ENCODE measurements at regions not wholly inside any gene's neighbourhood (a gene's known extent, or its start where the extent isn't known, plus 50 kb on each side); places are given as distances from the start of the nearest gene placed in this dataset.

DNA sequence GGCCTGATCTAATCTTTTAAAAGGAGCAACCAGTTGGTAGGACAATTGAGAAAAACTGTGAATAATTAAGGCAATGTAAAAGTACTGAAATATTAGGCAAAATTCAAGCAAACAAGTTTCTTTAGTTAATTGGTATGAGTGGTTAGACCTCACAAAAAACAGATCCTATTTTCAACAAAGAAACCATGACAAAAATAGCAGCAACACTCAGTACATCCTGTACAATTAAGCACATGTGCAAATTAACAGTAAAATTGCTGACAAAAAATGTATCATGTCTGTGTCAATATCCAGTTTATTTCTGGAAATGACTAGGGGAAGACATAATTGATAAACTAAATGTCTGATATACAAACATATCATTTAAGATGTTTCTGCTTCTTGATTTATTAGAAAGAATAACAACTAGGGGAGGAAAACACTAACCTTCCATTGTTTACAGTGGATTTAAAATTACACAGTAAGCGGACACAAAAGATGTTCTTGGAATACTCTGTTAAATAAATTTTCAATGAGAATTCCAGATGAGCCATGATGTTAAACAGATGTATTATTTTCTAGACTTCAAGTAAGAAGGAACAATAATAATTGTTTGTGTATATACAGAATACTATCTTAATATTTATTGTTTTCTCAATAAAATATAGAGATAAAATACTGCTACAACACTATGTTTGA lies 638.9 kb downstream of the SPRY1 start:
- Mint-ChIP-seq H3K4me3 (no peak overlapping the region), H3K27ac (no peak overlapping the region), H3K36me3 (no peaks in the 10 kb centered on the region), H3K27me3 (no peaks in the 10 kb centered on the region), H3K4me1 (ENCODE audit: low read depth) (no peaks in the 10 kb centered on the region), H3K9me3 (peaks cover 2% of the 10 kb centered on the region)
- CTCF ChIA-PET: no interaction called here
- intact Hi-C loops (cut with micrococcal nuclease): no loop called here
- POLR2A ChIA-PET: no interaction called here
- no peak for DNase-seq

DNA sequence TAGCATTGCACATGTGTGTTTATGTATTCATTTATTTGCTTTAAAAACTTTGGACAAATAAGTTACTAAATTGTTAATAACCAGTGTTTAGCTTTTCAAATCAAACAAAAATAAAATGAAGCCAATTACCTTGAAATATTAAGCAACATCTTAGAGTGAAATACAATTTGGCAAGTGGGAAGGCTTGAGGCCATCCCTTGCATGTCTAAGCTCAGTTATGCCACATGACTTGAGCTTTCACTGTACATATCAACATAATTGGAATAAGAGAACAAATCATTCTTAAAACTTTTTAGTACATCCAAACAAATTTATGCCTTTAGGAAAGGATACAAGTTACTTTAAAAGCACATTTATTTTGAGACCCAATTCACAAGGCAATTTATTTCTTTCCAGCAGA lies 640.6 kb downstream of the SPRY1 start:
- Mint-ChIP-seq H3K4me1 (ENCODE audit: low read depth) (no peaks in the 10 kb centered on the region), H3K27me3 (no peaks in the 10 kb centered on the region), H3K27ac (no peak overlapping the region), H3K36me3 (no peaks in the 10 kb centered on the region), H3K9me3 (peaks cover 2% of the 10 kb centered on the region), H3K4me3 (no peak overlapping the region)
- CTCF ChIA-PET: no interaction called here
- intact Hi-C loops (cut with micrococcal nuclease): no loop called here
- POLR2A ChIA-PET: no interaction called here
- DNase-seq: no peak

DNA sequence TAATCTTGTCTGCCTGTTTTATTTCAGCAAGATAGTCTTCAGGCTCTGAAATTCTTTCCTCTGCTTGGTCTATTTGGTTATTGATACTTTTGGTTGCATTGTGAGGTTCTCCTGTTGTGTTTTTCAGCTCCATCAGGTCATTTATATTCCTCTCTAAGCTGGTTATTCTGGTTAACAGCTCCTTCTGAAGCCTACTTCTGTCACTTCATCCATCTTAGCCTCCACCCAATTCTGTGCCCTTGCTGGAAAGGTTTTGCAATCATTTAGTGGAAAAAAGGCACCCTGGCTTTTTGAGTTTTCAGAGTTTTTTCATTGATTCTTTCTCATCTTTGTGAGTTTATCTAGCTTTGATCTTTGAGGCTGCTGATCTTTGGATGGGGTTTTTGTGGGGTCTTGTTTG lies 647.7 kb downstream of the SPRY1 start:
- H3K4me3 Mint-ChIP-seq: no peak overlapping the region
- H3K27me3 Mint-ChIP-seq: no peaks in the 10 kb centered on the region
- intact Hi-C loops (cut with micrococcal nuclease): no loop called here
- no peaks in the 10 kb centered on the region for H3K36me3 Mint-ChIP-seq
- POLR2A ChIA-PET: no interaction called here
- DNase-seq: no peak
- CTCF ChIA-PET: no interaction called here
- H3K9me3 Mint-ChIP-seq: peaks cover 2% of the 10 kb centered on the region
- H3K4me1 Mint-ChIP-seq (ENCODE audit: low read depth): no peaks in the 10 kb centered on the region
- no peak overlapping the region for H3K27ac Mint-ChIP-seq

DNA sequence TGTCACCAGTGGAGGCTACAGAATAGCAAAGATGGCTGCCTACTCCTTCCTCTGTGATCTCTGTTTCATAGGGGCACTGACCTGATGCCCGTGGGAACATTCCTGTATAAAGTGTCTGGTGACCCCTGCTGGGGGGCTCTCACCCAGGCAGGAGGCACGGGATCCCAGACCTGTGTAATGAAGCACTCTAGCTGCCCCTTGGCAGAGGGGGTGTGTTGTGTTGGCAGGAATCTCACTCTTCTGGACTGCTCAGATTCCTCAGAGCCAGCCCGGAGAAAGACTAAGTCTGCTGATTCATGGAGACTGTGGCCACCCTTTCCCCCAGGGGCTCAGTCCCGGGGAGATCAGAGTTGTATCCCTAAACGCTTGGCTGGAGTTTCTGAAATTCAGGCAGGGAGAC lies 648.3 kb downstream of the SPRY1 start:
- Mint-ChIP-seq H3K4me3 (no peak overlapping the region), H3K4me1 (ENCODE audit: low read depth) (no peaks in the 10 kb centered on the region), H3K9me3 (no peaks in the 10 kb centered on the region), H3K27me3 (no peaks in the 10 kb centered on the region), H3K36me3 (no peaks in the 10 kb centered on the region), H3K27ac (no peak overlapping the region)
- no peak for DNase-seq
- ChIA-PET POLR2A (no interaction called here), CTCF (no interaction called here)
- intact Hi-C loops (cut with micrococcal nuclease): no loop called here

DNA sequence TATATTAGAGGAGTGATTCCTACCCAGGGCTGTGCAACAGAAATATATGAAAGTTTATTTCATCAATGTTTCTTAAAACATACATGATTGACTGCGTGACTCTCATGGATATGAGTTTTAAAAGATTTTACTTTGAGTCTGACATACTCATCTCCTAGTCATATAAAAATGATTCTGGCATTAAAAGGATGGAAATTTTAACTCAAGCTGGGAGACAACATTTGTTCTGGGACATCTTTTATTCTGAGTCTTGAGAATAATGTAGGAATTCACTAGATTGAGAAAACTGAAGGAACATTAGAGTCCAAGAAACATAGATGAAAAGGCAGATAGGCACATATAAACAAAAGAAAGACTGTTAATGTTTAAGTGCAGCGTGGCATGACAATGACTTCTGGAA lies 649.6 kb downstream of the SPRY1 start:
- no peak overlapping the region for H3K4me3 Mint-ChIP-seq
- H3K27ac Mint-ChIP-seq: no peak overlapping the region
- no peaks in the 10 kb centered on the region for H3K27me3 Mint-ChIP-seq
- ChIA-PET CTCF (no interaction called here), POLR2A (no interaction called here)
- H3K9me3 Mint-ChIP-seq: no peaks in the 10 kb centered on the region
- no peaks in the 10 kb centered on the region for H3K4me1 Mint-ChIP-seq (ENCODE audit: low read depth)
- intact Hi-C loops (cut with micrococcal nuclease): no loop called here
- no peak for DNase-seq
- H3K36me3 Mint-ChIP-seq: no peaks in the 10 kb centered on the region

DNA sequence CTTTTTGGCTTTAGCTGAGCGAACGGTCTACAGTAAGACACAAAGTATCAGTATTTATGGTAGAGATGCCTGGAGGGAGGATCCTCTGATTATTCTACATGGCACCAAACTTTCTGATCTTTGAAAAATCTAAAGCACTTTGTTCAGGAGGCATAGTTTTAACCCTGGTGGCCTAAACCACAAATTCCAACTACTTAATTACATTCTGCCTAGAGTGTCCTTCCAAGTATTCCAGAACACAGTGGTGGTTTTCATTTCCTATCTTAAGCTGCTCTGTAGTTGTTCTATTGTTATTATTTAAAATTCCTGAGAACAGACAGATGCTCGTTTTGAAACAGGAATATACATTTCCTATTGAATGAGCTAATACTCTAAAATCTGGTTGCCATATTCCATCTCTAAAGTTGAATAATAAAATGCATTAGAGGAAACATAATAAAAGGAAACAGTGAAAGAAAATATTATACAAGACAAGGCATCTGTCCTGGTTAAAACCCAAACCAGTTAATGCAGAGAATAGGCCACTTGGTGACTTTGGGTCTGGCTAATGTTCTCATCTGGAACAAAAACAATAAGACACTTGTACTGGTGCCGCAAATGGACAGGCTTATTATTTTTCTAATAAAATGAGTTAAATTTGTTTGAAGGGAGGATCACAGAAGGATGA lies 657.4 kb downstream of the SPRY1 start:
- ChIA-PET CTCF (no interaction called here), POLR2A (no interaction called here)
- no peak overlapping the region for H3K27ac Mint-ChIP-seq
- intact Hi-C loops (cut with micrococcal nuclease): no loop called here
- no peaks in the 10 kb centered on the region for H3K36me3 Mint-ChIP-seq
- H3K9me3 Mint-ChIP-seq: no peaks in the 10 kb centered on the region
- H3K4me1 Mint-ChIP-seq (ENCODE audit: low read depth): no peaks in the 10 kb centered on the region
- no peaks in the 10 kb centered on the region for H3K27me3 Mint-ChIP-seq
- no peak for DNase-seq
- no peak overlapping the region for H3K4me3 Mint-ChIP-seq

DNA sequence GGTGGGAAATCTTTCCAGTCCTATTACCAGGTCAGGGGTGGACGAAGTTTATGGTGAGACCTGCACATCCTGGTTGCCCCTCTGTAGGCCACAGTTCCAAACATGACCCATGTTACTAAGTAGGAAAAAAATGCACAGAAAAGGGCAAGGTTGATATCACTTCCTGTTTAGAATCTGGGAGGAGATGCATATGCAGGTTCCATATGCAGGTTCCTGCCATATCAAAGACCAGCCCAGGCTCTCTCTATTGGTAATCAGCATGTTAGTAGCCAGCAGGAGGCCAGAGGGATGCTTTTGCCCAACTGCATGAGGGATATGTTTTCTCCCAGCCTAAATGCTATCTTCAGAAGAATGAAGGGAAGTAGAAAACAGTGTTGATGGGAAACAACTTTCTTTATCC lies 657.2 kb downstream of the ANKRD50 start:
- H3K36me3 Mint-ChIP-seq: no peaks in the 10 kb centered on the region
- CTCF ChIA-PET: no interaction called here
- H3K4me1 Mint-ChIP-seq (ENCODE audit: low read depth): no peaks in the 10 kb centered on the region
- POLR2A ChIA-PET: no interaction called here
- no peaks in the 10 kb centered on the region for H3K9me3 Mint-ChIP-seq
- H3K27ac Mint-ChIP-seq: no peak overlapping the region
- no peaks in the 10 kb centered on the region for H3K27me3 Mint-ChIP-seq
- intact Hi-C loops (cut with micrococcal nuclease): no loop called here
- DNase-seq: no peak
- H3K4me3 Mint-ChIP-seq: no peak overlapping the region

DNA sequence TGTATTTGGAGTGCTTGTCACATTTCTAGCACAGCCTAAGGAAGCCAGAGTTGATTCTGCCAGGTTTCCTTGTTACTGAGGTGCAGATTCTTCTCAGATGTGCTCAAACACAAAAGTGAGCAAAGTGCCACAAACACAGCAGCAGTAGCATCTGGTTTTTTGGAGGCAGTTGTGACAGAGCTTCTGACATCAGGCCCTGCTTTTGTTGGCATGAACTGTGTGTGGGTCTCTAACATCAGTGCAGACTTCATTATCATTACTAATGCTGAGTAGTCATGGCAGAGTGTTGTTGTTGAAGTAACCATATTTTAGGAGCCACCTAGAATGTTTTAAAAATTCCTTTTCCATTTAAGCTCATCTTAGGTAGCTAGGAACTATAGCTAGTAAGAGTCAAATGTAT lies 656.6 kb downstream of the ANKRD50 start:
- Mint-ChIP-seq H3K4me3 (no peak overlapping the region), H3K4me1 (ENCODE audit: low read depth) (no peaks in the 10 kb centered on the region), H3K9me3 (no peaks in the 10 kb centered on the region), H3K27ac (no peak overlapping the region), H3K27me3 (no peaks in the 10 kb centered on the region), H3K36me3 (no peaks in the 10 kb centered on the region)
- POLR2A ChIA-PET: no interaction called here
- DNase-seq: no peak
- CTCF ChIA-PET: no interaction called here
- intact Hi-C loops (cut with micrococcal nuclease): no loop called here

DNA sequence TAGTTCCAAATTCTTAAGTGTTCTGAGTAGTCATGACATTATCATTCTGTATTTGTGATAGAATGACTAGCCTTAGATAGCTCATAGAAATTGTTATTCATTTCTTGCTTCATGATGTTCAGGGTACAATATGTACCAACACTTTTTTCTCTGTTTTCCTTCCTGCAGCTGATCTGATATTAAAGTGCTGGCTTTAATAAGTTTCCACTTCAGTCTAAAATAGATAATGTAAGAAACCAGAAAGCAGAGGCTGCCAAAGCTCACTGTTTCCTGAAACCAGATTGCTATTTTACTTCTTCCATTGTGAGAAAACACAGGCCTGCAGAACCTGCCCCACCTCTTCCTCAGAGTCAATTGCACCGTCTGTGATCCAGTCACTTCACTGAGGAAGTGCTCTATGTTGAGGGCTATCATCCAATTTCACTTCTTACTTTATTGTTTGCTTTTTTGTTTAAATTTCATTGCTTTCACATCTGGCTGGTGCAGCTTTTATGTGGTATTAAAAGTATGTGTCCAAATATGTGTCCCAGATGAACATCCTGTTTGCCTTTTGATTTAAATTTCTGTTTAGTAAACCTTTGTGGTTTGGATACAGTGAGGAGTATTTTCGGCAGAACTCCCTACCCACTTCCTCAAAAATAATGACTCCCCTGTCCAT lies 652.1 kb downstream of the ANKRD50 start:
- POLR2A ChIA-PET: no interaction called here
- Mint-ChIP-seq H3K9me3 (no peaks in the 10 kb centered on the region), H3K4me3 (no peak overlapping the region), H3K36me3 (no peaks in the 10 kb centered on the region), H3K4me1 (ENCODE audit: low read depth) (no peaks in the 10 kb centered on the region), H3K27me3 (no peaks in the 10 kb centered on the region), H3K27ac (no peak overlapping the region)
- intact Hi-C loops (cut with micrococcal nuclease): no loop called here
- CTCF ChIA-PET: no interaction called here
- DNase-seq: no peak

DNA sequence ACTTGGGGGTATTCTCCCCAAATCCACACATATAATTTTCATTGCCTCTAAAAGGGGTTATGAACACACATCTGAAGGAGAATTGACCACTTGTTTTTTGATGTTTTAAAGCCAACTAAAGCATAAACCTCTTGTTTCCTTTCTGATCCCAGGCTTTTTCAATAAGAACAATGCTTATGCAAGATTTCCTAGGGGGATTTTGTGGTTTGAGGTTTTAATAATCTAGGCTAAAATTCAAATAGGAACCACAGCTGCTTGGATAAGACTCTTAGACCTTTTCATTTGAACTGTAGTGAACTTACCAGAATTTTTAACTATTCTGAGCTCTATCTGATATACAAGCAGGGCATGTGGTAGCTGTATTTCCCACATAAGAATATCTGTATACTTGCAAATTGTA lies 651.1 kb downstream of the ANKRD50 start:
- DNase-seq: no peak
- no peaks in the 10 kb centered on the region for H3K36me3 Mint-ChIP-seq
- ChIA-PET POLR2A (no interaction called here), CTCF (no interaction called here)
- H3K9me3 Mint-ChIP-seq: peaks cover 2% of the 10 kb centered on the region
- no peak overlapping the region for H3K27ac Mint-ChIP-seq
- no peaks in the 10 kb centered on the region for H3K4me1 Mint-ChIP-seq (ENCODE audit: low read depth)
- intact Hi-C loops (cut with micrococcal nuclease): no loop called here
- no peak overlapping the region for H3K4me3 Mint-ChIP-seq
- H3K27me3 Mint-ChIP-seq: no peaks in the 10 kb centered on the region

DNA sequence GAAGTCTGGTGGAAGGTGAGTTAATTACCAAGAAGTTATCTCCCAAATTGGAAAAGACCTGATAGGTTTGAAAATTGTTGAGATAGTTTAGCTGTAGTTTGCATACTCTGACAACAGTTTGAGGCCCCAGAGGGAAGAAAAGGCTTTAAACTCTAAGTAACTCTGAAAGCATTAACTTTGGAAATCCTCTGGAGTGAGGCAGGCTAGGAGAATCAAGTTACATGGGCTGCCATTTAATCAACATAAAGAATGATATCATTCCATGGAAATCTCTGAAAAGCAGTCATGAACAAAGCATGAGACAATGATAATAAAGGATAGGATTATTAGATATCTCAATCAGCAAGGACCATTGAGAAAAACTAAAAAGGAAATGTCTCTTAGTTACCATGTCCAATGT lies 647.1 kb downstream of the ANKRD50 start:
- Mint-ChIP-seq H3K4me1 (ENCODE audit: low read depth) (no peaks in the 10 kb centered on the region), H3K36me3 (no peaks in the 10 kb centered on the region), H3K9me3 (peaks cover 16% of the 10 kb centered on the region), H3K27me3 (no peaks in the 10 kb centered on the region), H3K27ac (no peak overlapping the region), H3K4me3 (no peak overlapping the region)
- intact Hi-C loops (cut with micrococcal nuclease): no loop called here
- POLR2A ChIA-PET: no interaction called here
- CTCF ChIA-PET: interaction anchor here (0.6 kb wide), 1 partner anchor 43 kb away, joined by 3 read pairs; no protein-coding TSS in a partner anchor
- DNase-seq: no peak

DNA sequence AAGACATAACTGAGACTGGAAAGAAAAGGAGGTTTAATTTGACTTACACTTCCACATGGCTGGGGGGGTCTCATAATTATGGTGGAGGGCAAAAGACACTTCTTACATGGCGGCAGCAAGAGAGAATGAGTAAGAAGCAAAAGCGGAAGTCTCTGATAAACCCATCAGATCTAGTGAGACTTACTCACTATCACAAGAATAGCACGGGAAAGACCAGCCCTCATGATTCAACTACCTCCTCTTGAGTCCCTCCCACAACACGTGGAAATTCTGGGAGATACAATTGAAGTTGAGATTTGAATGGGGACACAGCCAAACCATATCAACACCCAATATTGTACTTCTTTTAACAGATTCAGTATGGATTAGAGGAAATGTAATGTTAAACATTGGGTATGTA lies 646.6 kb downstream of the ANKRD50 start:
- POLR2A ChIA-PET: no interaction called here
- no peak for DNase-seq
- CTCF ChIA-PET: interaction anchor here (0.6 kb wide), 1 partner anchor 42 kb away, joined by 3 read pairs; no protein-coding TSS in a partner anchor
- Mint-ChIP-seq H3K36me3 (peaks cover 1% of the 10 kb centered on the region), H3K27me3 (no peaks in the 10 kb centered on the region), H3K4me1 (ENCODE audit: low read depth) (no peaks in the 10 kb centered on the region), H3K27ac (no peak overlapping the region), H3K9me3 (peaks cover 21% of the 10 kb centered on the region), H3K4me3 (no peak overlapping the region)
- intact Hi-C loops (cut with micrococcal nuclease): no loop called here

DNA sequence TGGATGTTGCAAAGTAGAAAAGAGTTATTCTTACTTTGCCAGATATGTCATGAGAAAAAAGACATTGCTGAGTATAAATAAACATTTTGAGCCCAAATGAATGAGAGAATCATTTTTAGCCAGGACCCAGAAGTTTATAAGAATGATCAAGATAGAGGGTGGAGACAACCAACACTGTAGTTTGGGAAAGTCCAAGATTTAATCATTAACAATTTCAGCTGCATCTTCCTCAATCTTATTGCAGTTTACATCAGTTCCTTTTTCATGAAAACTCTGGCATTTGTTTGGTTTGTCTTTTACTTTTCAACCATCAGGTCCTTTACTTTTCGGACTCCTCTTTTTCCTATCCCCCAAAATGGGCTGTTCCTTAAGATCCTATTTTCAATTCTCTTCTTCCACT lies 645.9 kb downstream of the ANKRD50 start:
- POLR2A ChIA-PET: no interaction called here
- H3K9me3 Mint-ChIP-seq: peaks cover 28% of the 10 kb centered on the region
- DNase-seq: no peak
- peaks cover 1% of the 10 kb centered on the region for H3K36me3 Mint-ChIP-seq
- no peaks in the 10 kb centered on the region for H3K4me1 Mint-ChIP-seq (ENCODE audit: low read depth)
- H3K4me3 Mint-ChIP-seq: no peak overlapping the region
- H3K27ac Mint-ChIP-seq: no peak overlapping the region
- intact Hi-C loops (cut with micrococcal nuclease): no loop called here
- no peaks in the 10 kb centered on the region for H3K27me3 Mint-ChIP-seq
- CTCF ChIA-PET: no interaction called here

All from activated CD4-positive, alpha-beta memory T cell treated with anti-CD3 and anti-CD28 coated beads for 36 hours (primary cell).